A673 (cell line): ENCODE measurements at regions not wholly inside any gene's neighbourhood (a gene's known extent, or its start where the extent isn't known, plus 50 kb on each side); places are given as distances from the start of the nearest gene placed in this dataset.

Experiments
- CTCF ChIP-seq: fragments of 300-800, 200-600 bp; sonication (generic); conservative IDR thresholded peaks from 2 replicates; pipeline ENCODE4 v1.5.1; 2017; ENCODE audit warnings: low read depth, mild to moderate bottlenecking, antibody characterized with exemption, low read length, moderate library complexity, mixed read lengths
- EZH2 ChIP-seq: fragments of 200-600 bp; sonication (generic); IDR thresholded peaks from 2 replicates; pipeline ENCODE4 v1.6.1; 2017; ENCODE audit warnings: borderline replicate concordance, low read depth, mild to moderate bottlenecking, mixed read lengths, antibody characterized with exemption, low read length; ENCODE audit not compliant: poor library complexity, severe bottlenecking

GRCh38 chr3:165645191-165645590 lies 192.0 kb downstream of the BCHE start:
- TF ChIP-seq CTCF (no peak), EZH2 (no peak)
